ENCODE measurements at regions not wholly inside any gene's neighbourhood (a gene's known extent, or its start where the extent isn't known, plus 50 kb on each side); places are given as distances from the start of the nearest gene placed in this dataset.

DNA sequence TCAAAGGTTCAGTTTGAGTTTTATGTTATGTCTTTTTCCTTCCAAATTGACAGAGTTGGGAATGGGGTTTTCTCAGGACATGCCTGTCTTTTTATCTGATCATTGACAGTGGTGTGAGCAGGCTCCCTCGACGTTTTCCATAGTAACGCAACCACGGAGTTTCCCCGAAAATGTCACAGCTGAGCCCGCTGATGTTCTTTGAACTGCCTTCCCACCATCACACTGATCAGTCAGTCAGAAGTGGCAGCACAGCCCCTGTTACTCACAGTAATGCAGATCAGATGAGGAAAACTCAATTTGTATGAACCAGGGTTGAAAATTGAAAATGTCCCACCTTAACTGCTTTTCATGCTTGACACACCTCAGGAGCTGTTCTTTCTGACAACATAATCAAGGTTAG, 210.4 kb downstream of the NECTIN3 start:
- no peak overlapping the region for H3K27ac ChIP-seq (ENCODE audit: low read length)
- no peak overlapping the region for H3K4me3 ChIP-seq (ENCODE audit: low read depth in 2 of 2, low read length in 2 of 2)
- no peaks in the 10 kb centered on the region for H3K4me1 ChIP-seq (ENCODE audit: control insufficient read depth, insufficient read depth, low read length)
- POLR2A ChIA-PET, result no interaction called here
- H3K9me3 ChIP-seq (ENCODE audit: control insufficient read depth, insufficient read depth, low read depth, low read length), result peaks cover 3% of the 10 kb centered on the region; the same call in 1 of the 2 replicates
- CTCF ChIA-PET, result no interaction called here
- intact Hi-C loops (cut with micrococcal nuclease; ENCODE audit: unreplicated experiment), result no loop called here
- ATAC-seq, result no peak
- DNase-seq (ENCODE audit: low read depth, low spot score), result no peak
- BruUV-seq (replicated peaks), result no TSS peak
- H3K36me3 ChIP-seq (ENCODE audit: control insufficient read depth, insufficient read depth, low read length), result no peaks in the 10 kb centered on the region
- in situ Hi-C loops (cut with HindIII; ENCODE audit: low pct_unique_long_range_greater_than_20kb, low sequenced_read_pairs), result no loop called here
- H3K27me3 ChIP-seq (ENCODE audit: control insufficient read depth, insufficient read depth, low read length), result no peaks in the 10 kb centered on the region
- TF ChIP-seq CTCF (IDR thresholded peaks at IDR 0.05) (no peak), SIN3A (IDR thresholded peaks at IDR 0.05; ENCODE audit: borderline replicate concordance, insufficient read depth, low read depth, low read length) (no peak), TCF7L2 (IDR thresholded peaks at IDR 0.05; ENCODE audit: low read depth, low read length) (no peak), POLR2AphosphoS5 (IDR thresholded peaks at IDR 0.05; ENCODE audit: low read depth, low read length) (no peak)
- TF ChIP-seq, protein P1, sequence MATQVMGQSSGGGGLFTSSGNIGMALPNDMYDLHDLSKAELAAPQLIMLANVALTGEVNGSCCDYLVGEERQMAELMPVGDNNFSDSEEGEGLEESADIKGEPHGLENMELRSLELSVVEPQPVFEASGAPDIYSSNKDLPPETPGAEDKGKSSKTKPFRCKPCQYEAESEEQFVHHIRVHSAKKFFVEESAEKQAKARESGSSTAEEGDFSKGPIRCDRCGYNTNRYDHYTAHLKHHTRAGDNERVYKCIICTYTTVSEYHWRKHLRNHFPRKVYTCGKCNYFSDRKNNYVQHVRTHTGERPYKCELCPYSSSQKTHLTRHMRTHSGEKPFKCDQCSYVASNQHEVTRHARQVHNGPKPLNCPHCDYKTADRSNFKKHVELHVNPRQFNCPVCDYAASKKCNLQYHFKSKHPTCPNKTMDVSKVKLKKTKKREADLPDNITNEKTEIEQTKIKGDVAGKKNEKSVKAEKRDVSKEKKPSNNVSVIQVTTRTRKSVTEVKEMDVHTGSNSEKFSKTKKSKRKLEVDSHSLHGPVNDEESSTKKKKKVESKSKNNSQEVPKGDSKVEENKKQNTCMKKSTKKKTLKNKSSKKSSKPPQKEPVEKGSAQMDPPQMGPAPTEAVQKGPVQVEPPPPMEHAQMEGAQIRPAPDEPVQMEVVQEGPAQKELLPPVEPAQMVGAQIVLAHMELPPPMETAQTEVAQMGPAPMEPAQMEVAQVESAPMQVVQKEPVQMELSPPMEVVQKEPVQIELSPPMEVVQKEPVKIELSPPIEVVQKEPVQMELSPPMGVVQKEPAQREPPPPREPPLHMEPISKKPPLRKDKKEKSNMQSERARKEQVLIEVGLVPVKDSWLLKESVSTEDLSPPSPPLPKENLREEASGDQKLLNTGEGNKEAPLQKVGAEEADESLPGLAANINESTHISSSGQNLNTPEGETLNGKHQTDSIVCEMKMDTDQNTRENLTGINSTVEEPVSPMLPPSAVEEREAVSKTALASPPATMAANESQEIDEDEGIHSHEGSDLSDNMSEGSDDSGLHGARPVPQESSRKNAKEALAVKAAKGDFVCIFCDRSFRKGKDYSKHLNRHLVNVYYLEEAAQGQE (IDR thresholded peaks at IDR 0.05; ENCODE audit: insufficient read depth in 1 of 2, low read depth in 2 of 2, low read length in 1 of 2), result no peak

DNA sequence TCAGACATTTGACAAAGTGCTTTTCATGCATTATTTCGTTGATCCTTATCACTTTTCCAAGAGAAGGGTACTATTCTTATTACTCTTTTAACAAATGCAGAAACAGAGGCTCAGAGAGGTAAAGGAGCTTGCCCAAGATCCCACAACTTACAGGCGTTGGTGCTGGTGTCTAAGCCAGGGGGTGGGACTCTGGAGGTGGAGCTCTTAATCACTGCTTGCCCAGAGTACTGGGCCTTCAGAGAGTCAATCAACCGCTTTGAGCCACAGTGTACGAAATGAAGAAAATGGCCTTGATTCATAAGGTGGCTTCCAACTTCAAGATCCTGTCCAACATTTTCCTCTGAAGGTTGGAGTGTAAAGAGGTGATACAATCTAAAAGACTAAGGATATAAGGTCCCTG, 211.5 kb downstream of the NECTIN3 start:
- H3K36me3 ChIP-seq (ENCODE audit: control insufficient read depth, insufficient read depth, low read length), result no peaks in the 10 kb centered on the region
- ChIA-PET CTCF (no interaction called here), POLR2A (no interaction called here)
- in situ Hi-C loops (cut with HindIII; ENCODE audit: low pct_unique_long_range_greater_than_20kb, low sequenced_read_pairs) (no loop called here), intact Hi-C loops (cut with micrococcal nuclease; ENCODE audit: unreplicated experiment) (no loop called here)
- H3K4me1 ChIP-seq (ENCODE audit: control insufficient read depth, insufficient read depth, low read length), result no peaks in the 10 kb centered on the region
- TF ChIP-seq POLR2AphosphoS5 (IDR thresholded peaks at IDR 0.05; ENCODE audit: low read depth, low read length) (no peak), SIN3A (IDR thresholded peaks at IDR 0.05; ENCODE audit: borderline replicate concordance, insufficient read depth, low read depth, low read length) (no peak), CTCF (IDR thresholded peaks at IDR 0.05) (no peak), TCF7L2 (IDR thresholded peaks at IDR 0.05; ENCODE audit: low read depth, low read length) (no peak)
- TF ChIP-seq, protein P1 (IDR thresholded peaks at IDR 0.05; ENCODE audit: insufficient read depth in 1 of 2, low read depth in 2 of 2, low read length in 1 of 2), result no peak
- no peak for DNase-seq (ENCODE audit: low read depth, low spot score)
- no TSS peak for BruUV-seq (replicated peaks)
- no peaks in the 10 kb centered on the region for H3K27me3 ChIP-seq (ENCODE audit: control insufficient read depth, insufficient read depth, low read length)
- peaks cover 3% of the 10 kb centered on the region; the same call in 1 of the 2 replicates for H3K9me3 ChIP-seq (ENCODE audit: control insufficient read depth, insufficient read depth, low read depth, low read length)
- ATAC-seq, result no peak
- no peak overlapping the region for H3K27ac ChIP-seq (ENCODE audit: low read length)
- no peak overlapping the region for H3K4me3 ChIP-seq (ENCODE audit: low read depth in 2 of 2, low read length in 2 of 2)

All from Panc1 (cell line).